GM18511 (cell line): ENCODE measurements at regions not wholly inside any gene's neighbourhood (a gene's known extent, or its start where the extent isn't known, plus 50 kb on each side); places are given as distances from the start of the nearest gene placed in this dataset.

ENCODE experiments used
- ATAC-seq: cut with Tn5 transposase; IDR thresholded peaks from one replicate; pipeline ENCODE4 v1.9.1; 2021; ENCODE audit warnings: mild to moderate bottlenecking, moderate library complexity; ENCODE audit not compliant: unreplicated experiment

- no peak for ATAC-seq
These were observed 199.6 kb upstream of the RGMB start for GRCh38 chr5:98573834-98574320.

GRCh38 chr5:98576275-98576674 lies 197.2 kb upstream of the RGMB start:
- ATAC-seq, result no peak

GRCh38 chr5:98578438-98578837 lies 195.0 kb upstream of the RGMB start:
- no peak for ATAC-seq

- no peak for ATAC-seq
These were observed 192.1 kb upstream of the RGMB start for GRCh38 chr5:98581112-98581997.

GRCh38 chr5:98583586-98583985 lies 189.9 kb upstream of the RGMB start:
- no peak for ATAC-seq

DNA sequence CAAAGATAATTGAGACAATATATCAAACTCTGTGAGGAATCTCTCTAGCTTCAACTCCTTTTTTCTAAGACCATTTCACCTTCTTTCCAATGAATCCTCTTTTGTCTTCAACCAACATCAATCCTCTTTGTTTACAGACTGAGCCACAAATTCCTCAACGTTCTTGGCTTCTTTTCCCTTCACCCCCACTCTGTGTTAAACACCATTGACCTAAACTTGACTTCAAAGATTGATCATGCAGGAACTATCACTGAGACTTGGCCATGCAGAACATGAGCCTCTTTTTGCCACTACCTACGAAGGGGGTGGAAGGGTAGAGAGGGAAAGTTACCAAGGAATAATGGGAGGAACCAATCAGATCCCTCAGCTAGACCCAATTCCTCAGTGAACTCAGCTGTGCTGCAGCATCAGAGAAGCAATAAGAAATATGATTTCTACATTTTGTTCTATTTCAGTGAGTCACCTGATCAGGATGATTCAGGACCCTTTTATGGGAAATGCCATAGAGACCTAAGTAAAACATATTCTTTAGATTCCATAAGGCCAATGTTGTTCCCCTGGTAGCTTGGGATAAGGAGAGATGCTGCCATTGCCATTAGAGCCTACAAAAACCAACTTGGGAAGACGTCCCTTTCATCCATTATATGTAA lies 187.7 kb upstream of the RGMB start:
- no peak for ATAC-seq

DNA sequence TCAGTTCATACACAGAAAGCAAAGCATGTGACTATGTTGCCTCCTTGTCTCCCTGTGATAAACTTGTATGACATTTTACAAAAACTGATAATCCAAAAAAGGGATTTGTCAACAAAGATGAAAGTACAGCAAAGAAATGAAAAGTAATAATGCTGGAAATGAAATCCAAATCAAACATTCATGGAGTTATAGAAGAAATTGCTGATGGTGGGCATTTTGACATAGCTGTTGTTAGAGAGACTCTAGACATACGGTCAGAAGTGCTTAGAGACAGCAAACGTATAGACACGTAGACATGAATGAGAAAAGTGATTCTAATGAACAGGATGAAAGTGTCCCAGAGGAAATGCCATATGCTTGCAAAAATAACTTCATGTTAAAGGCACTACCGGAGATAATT lies 186.9 kb upstream of the RGMB start:
- ATAC-seq, result no peak

- no peak for ATAC-seq
These were observed 186.3 kb upstream of the RGMB start for GRCh38 chr5:98587166-98587565.

- ATAC-seq, result no peak
These were observed 185.2 kb upstream of the RGMB start for GRCh38 chr5:98588215-98588614.

- no peak for ATAC-seq
These were observed 180.0 kb upstream of the RGMB start for GRCh38 chr5:98593418-98593817.

DNA sequence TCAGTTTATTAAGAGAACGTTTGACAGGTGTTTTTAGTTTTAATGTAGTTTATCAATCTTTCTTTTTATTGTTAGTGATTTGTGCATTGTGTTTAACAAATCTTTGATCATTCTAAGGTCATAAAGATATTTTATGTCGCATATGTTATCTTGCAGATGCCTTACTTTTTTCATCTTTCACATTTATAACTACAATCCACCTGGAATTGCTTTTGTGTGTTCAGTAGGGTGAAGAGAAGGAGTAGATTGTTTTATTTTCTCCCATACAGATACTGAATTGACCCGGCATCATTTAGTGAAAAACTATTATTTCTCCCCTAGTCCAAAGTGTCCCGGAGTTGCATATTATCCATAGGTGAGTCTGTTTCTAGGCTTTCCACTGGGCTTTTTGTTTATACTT lies 179.4 kb upstream of the RGMB start:
- ATAC-seq, result no peak

DNA sequence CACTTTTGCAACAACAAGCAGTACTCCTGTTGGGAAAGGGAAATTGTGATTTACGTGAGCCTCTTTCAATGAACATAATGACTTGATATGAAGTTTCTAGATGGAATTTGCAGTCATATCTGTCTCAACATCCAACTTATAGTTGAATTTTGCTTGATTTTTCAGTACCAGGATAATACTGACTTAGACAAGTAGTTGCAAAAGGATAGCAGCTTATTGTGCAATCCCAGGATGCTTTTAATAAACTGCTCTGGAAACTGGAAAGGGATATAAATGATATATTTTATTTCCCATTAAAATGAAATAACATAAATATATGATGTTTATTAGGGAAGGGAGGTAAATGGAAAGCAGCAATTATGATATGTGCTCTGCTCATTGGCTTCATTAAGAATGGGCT lies 174.4 kb upstream of the RGMB start:
- no peak for ATAC-seq

GRCh38 chr5:98602534-98603112 lies 170.8 kb upstream of the RGMB start:
- peak; percentile 63 for ATAC-seq

DNA sequence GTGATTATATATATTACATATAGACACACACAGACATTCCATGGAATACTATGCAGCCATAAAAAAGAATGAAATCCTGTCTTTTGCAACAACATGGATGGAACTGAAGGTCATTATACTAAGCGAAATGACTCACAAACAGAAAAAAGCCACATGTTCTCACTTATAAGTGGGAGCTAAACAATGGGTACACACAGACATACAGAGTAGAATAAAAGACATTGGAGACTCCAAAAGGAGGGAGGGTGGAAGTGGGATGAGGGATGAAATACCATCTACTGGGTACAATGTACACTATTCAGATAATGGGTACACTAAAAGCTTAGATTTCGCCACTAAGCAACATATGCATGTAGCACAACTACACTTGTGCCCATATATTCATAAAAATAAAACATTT lies 170.0 kb upstream of the RGMB start:
- no peak for ATAC-seq

GRCh38 chr5:98604301-98604700 lies 169.2 kb upstream of the RGMB start:
- no peak for ATAC-seq

DNA sequence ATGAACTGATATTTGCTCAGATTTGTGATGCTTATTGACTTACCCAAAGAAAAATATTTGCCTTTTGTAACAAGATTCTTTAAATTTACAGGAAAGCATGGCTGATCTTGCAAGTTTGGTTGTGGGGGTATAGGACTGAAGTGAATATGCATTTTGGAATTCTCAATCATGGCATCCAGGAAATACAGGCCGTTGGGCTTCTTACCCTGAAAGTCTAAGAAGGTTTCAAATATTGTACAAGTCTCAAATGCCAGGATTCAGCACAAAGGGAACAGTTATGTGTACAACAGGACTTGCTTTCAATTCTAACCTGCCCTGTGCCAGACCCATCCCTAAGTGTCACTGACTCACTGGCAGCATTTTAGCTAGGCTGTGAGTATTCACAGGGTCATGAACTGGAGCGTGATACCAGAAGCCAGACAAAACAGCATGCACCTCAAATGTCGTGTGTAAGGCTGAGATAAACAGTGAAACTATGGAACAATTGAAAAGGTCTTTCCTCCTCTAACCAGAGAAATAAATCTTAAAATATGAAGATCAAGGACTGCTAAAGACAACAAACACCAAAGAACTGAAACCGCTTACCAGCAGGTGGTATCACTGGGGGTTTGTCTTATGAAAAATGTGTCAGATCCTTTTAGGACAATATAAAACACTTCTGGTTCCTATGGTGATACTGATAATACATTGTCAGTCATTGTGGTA lies 168.6 kb upstream of the RGMB start:
- no peak for ATAC-seq

DNA sequence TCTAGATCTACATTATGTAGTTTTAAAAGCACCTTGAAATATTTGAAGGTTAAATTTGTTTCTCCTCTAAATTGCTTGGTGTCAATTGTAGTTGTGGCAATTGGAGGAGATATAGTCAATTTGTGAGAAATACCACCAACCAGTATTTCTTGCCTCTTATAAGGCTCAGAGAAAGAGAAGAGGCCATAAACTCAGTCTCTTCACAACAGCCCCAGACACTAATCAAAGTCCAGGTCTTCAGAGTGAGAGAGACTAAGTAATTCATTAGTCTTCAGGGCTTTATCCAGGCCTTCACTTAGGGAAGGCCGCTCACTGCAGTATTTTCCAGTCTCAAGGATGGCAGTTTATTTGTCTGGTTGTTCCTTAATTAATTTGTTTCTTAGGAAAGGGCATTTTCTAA lies 168.0 kb upstream of the RGMB start:
- ATAC-seq, result no peak

DNA sequence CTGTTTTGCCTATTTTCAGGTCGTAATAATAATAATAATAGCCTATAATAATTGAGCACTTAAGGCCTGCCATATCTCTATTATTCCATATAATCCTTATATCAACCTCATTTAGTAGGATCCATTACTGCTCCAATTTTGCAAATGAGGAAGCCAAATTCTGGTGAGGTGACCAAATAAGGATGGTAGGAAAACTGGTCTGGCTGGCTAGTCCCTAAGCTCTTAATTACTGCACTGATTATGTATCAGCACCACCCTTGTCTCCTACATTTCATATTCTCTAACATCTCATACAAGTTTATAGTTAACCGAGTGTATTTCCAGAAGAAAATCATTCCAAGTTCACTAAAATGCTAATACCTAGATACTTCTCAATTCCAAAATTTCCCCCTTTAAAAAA lies 166.5 kb upstream of the RGMB start:
- ATAC-seq, result no peak

- ATAC-seq, result no peak
These were observed 165.4 kb upstream of the RGMB start for GRCh38 chr5:98608052-98608451.

DNA sequence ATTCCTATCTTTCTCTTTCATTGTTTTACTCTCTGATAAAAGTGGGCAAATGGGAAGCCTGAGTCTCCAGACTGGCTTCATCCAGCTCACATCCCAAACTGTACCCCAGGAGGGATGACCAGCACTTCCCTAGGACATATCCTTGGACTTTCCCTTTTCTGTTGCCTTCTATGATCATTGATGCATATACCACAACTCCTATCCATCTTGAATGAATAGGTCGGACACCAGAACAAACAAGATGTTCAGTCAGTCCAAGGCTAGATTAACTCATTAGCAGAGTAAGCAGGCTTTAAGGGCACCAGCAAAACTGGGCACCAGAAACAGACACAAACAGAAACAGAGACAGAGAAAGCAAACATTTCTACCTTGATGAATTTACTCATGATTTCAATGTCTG lies 159.1 kb upstream of the RGMB start:
- ATAC-seq, result no peak

GRCh38 chr5:98621821-98622220 lies 151.6 kb upstream of the RGMB start:
- no peak for ATAC-seq
